IMR-90 (cell line): ENCODE measurements at regions not wholly inside any gene's neighbourhood (a gene's known extent, or its start where the extent isn't known, plus 50 kb on each side); places are given as distances from the start of the nearest gene placed in this dataset.

Experiments used
- CEBPB ChIP-seq: IDR thresholded peaks from 2 replicates; pipeline ENCODE4 v1.6.1; 2012; ENCODE audit warnings: low read depth, low read length, improper control_type of control experiment
- CHD1 ChIP-seq: IDR thresholded peaks from 2 replicates; pipeline ENCODE4 v1.6.1; 2012; ENCODE audit warnings: low read depth, low read length, improper control_type of control experiment
- CTCF ChIP-seq: conservative IDR thresholded peaks from 2 replicates; pipeline ENCODE4 v1.5.1; 2012; ENCODE audit warnings: mild to moderate bottlenecking, low read depth, low read length, improper control_type of control experiment
- ELK1 ChIP-seq: fragments of 150-350 bp; IDR thresholded peaks from 2 replicates; pipeline ENCODE4 v1.6.1; 2016; ENCODE audit warnings: low read depth, mild to moderate bottlenecking, low read length, moderate library complexity, borderline replicate concordance
- MAZ ChIP-seq: IDR thresholded peaks from 2 replicates; pipeline ENCODE4 v1.6.1; 2012; ENCODE audit warnings: low read depth, mild to moderate bottlenecking, low read length, improper control_type of control experiment, moderate library complexity, borderline replicate concordance
- POLR2A ChIP-seq: IDR thresholded peaks from 2 replicates; pipeline ENCODE4 v1.6.1; 2012; ENCODE audit warnings: mild to moderate bottlenecking, low read depth, low read length
- RAD21 ChIP-seq: IDR thresholded peaks from 2 replicates; pipeline ENCODE4 v1.6.1; 2012; ENCODE audit warnings: low read length, improper control_type of control experiment
- RFX5 ChIP-seq: IDR thresholded peaks from 2 replicates; pipeline ENCODE4 v1.8.0; 2012; ENCODE audit warnings: low read depth, mild to moderate bottlenecking, low read length, moderate library complexity
- SMC3 ChIP-seq: fragments of 150-350 bp; IDR thresholded peaks from 2 replicates; pipeline ENCODE4 v1.6.1; 2016; ENCODE audit warnings: low read depth, mild to moderate bottlenecking, antibody characterized with exemption, low read length, moderate library complexity

- no peak for TF ChIP-seq CTCF
- no peak for TF ChIP-seq POLR2A
- TF ChIP-seq MAZ = no peak
- TF ChIP-seq CEBPB = no peak
- no peak for TF ChIP-seq RFX5
- TF ChIP-seq ELK1 = no peak
- TF ChIP-seq CHD1 = no peak
- TF ChIP-seq RAD21 = no peak
- no peak for TF ChIP-seq SMC3
These were observed 228.2 kb upstream of the PWP1 start for GRCh38 chr12:107457362-107457935.
